Smooth muscle cell (in vitro differentiated cells): ENCODE measurements at regions not wholly inside any gene's neighbourhood (a gene's known extent, or its start where the extent isn't known, plus 50 kb on each side); places are given as distances from the start of the nearest gene placed in this dataset.

Experiments used
- DNase-seq: peaks from one replicate; lab custom pipeline; 2025; ENCODE audit not compliant: unreplicated experiment; lab: John Stamatoyannopoulos, UW
- H2AFZ ChIP-seq: fragments of 200-600 bp; sonication (generic); 2 replicates; pipeline ENCODE4 v1.6.0; 2016; ENCODE audit warnings: antibody characterized with exemption, low read depth, mild to moderate bottlenecking
- H3F3A ChIP-seq: fragments of 200-600 bp; sonication (generic); 2 replicates; pipeline ENCODE4 v1.6.0; 2017; ENCODE audit warnings: antibody characterized with exemption, low read depth
- H3K27ac ChIP-seq: fragments of 200-600 bp; sonication (generic); 2 replicates; pipeline ENCODE4 v1.5.1; 2016; ENCODE audit warnings: low read depth, mild to moderate bottlenecking
- H3K27me3 ChIP-seq: fragments of 200-600 bp; sonication (generic); 2 replicates; pipeline ENCODE4 v1.6.1; 2016; ENCODE audit warnings: low read depth, mild to moderate bottlenecking
- H3K36me3 ChIP-seq: fragments of 200-600 bp; sonication (generic); 2 replicates; pipeline ENCODE4 v1.5.1; 2016; ENCODE audit warnings: low read depth
- H3K4me1 ChIP-seq: fragments of 200-600 bp; sonication (generic); 2 replicates; pipeline ENCODE4 v1.5.1; 2016; ENCODE audit warnings: low read depth
- H3K4me2 ChIP-seq: fragments of 200-600 bp; sonication (generic); 2 replicates; pipeline ENCODE4 v1.6.0; 2016; ENCODE audit warnings: mild to moderate bottlenecking
- H3K4me3 ChIP-seq: fragments of 200-600 bp; sonication (generic); 2 replicates; pipeline ENCODE4 v1.5.1; 2016; ENCODE audit warnings: mild to moderate bottlenecking
- H3K79me2 ChIP-seq: fragments of 200-600 bp; sonication (generic); 2 replicates; pipeline ENCODE4 v1.6.0; 2016; ENCODE audit warnings: low read depth, mild to moderate bottlenecking
- H3K9ac ChIP-seq: fragments of 200-600 bp; sonication (generic); 2 replicates; pipeline ENCODE4 v1.6.0; 2016; ENCODE audit warnings: low read depth
- H3K9me3 ChIP-seq: fragments of 200-600 bp; sonication (generic); replicated peaks from 2 replicates; pipeline ENCODE4 v1.5.1; 2016; ENCODE audit warnings: low read depth
- H4K20me1 ChIP-seq: fragments of 200-600 bp; sonication (generic); 2 replicates; pipeline ENCODE4 v1.6.0; 2016; ENCODE audit warnings: low read depth
- WGBS: methylation state at CpG from one replicate; pipeline ENCODE4 v1.1.7; 2016; ENCODE audit warnings: low lambda C conversion rate; 5-methylcytosine and 5-hydroxymethylcytosine counted together
- TF ChIP-seq, protein P1 (sequence below): fragments of 200-600 bp; sonication (generic); IDR thresholded peaks from 2 replicates; pipeline ENCODE4 v1.5.1; 2017; ENCODE audit warnings: borderline replicate concordance, mild to moderate bottlenecking, antibody characterized with exemption; ENCODE audit not compliant: insufficient read depth, poor library complexity, severe bottlenecking

DNA sequence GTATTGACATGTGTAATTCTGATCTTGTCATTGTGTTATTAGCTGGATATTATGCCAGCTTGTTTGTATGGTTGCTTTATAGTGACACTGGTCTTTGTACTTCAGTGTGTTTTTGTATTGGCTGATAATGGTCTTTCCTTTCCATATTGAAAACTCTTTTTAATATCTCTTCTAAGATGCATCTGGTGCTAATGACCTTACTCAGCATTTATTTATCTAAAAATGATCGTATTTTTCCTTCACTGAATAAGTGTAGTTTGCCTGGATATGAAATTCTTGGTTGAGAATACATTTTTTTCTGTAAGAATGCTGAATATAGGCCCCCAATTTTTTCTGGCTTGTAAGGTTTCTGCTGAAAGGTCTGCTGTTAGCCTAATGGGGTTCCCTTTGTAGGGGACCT, 465.5 kb upstream of the TMPRSS15 start:
- DNase-seq: no peak
- no peaks in the 10 kb centered on the region for H3K27me3 ChIP-seq
- no peaks in the 10 kb centered on the region for H3K9me3 ChIP-seq
- no peak overlapping the region for H3K27ac ChIP-seq
- H3K9ac ChIP-seq: no peak overlapping the region
- H3F3A ChIP-seq: no peaks in the 10 kb centered on the region
- WGBS: 53% methylated on average over 1 of the region's 1 CpG
- no peaks in the 10 kb centered on the region for H3K4me1 ChIP-seq
- H4K20me1 ChIP-seq: no peaks in the 10 kb centered on the region
- H3K4me3 ChIP-seq: no peak overlapping the region
- no peaks in the 10 kb centered on the region for H3K36me3 ChIP-seq
- H2AFZ ChIP-seq: no peak overlapping the region
- H3K4me2 ChIP-seq: no peak overlapping the region
- H3K79me2 ChIP-seq: no peaks in the 10 kb centered on the region
- TF ChIP-seq, protein P1, sequence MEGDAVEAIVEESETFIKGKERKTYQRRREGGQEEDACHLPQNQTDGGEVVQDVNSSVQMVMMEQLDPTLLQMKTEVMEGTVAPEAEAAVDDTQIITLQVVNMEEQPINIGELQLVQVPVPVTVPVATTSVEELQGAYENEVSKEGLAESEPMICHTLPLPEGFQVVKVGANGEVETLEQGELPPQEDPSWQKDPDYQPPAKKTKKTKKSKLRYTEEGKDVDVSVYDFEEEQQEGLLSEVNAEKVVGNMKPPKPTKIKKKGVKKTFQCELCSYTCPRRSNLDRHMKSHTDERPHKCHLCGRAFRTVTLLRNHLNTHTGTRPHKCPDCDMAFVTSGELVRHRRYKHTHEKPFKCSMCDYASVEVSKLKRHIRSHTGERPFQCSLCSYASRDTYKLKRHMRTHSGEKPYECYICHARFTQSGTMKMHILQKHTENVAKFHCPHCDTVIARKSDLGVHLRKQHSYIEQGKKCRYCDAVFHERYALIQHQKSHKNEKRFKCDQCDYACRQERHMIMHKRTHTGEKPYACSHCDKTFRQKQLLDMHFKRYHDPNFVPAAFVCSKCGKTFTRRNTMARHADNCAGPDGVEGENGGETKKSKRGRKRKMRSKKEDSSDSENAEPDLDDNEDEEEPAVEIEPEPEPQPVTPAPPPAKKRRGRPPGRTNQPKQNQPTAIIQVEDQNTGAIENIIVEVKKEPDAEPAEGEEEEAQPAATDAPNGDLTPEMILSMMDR: no peak

DNA sequence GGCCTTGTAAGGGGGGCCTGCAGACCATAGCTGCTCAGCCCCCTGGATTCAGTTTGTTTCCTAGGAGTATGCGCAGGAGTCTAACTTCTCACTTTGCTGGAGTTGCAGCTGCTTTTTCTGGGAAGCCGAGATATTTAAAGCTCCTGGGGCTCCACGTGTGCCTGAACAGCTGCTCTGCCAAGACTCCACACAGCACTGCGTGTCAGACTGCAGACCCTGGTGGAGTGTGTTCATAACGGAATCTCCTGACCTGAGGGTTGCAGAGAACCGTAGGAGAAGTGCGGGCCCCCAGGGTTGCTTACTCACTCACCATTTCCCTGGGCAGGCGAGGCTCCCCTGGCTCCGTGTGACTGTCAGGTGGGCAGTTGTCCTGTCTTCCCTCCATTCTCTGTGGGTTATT, 474.3 kb upstream of the TMPRSS15 start:
- no peak for DNase-seq
- TF ChIP-seq, protein P1: no peak
- Histone ChIP-seq H4K20me1 (no peaks in the 10 kb centered on the region), H3K4me3 (no peak overlapping the region), H3K4me2 (no peak overlapping the region), H3K36me3 (no peaks in the 10 kb centered on the region), H3K27me3 (no peaks in the 10 kb centered on the region), H3F3A (no peaks in the 10 kb centered on the region), H3K9ac (no peak overlapping the region), H3K27ac (no peak overlapping the region), H3K4me1 (no peaks in the 10 kb centered on the region), H3K9me3 (no peaks in the 10 kb centered on the region), H3K79me2 (no peaks in the 10 kb centered on the region), H2AFZ (no peak overlapping the region)
- WGBS: 90% methylated on average over 9 of the region's 9 CpGs

DNA sequence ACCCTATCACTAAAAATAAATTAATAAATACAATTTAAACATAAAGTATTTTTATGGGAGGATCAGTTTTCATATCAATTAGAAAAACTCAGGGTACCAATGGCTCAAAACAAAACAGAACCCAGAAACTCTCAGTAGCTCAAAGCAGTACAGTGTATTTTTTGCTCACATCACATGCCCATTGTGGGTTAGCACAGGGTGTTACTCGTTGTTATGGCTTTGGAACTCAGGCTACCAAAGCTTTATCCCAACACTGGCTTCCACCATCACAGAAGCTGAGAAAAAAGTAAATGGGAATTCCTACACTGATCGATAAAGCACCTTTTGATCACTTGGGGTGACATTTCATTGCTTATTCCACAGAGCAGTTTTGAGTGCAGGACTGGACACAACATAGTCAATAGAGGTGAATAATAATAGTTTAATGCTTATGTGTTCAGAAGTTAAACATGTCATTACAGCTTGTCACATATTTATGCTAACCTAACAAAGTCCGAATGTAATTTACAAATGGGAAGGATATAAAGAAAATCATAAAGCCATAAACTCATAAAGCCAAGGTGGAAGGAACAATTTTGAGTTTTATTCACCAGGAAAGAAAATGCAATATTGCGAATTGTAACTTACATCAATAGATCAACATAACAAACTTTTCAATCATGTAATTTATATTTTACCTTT, 484.5 kb upstream of the TMPRSS15 start:
- H3K4me2 ChIP-seq: no peak overlapping the region
- TF ChIP-seq, protein P1: no peak
- H3K4me1 ChIP-seq: no peaks in the 10 kb centered on the region
- no peak overlapping the region for H2AFZ ChIP-seq
- no peak for DNase-seq
- H4K20me1 ChIP-seq: no peaks in the 10 kb centered on the region
- no peaks in the 10 kb centered on the region for H3K9me3 ChIP-seq
- no peaks in the 10 kb centered on the region for H3K79me2 ChIP-seq
- no peaks in the 10 kb centered on the region for H3K27me3 ChIP-seq
- 86% methylated on average over 4 of the region's 4 CpGs for WGBS
- H3K36me3 ChIP-seq: no peaks in the 10 kb centered on the region
- no peaks in the 10 kb centered on the region for H3F3A ChIP-seq
- H3K4me3 ChIP-seq: no peak overlapping the region
- no peak overlapping the region for H3K9ac ChIP-seq
- no peak overlapping the region for H3K27ac ChIP-seq

DNA sequence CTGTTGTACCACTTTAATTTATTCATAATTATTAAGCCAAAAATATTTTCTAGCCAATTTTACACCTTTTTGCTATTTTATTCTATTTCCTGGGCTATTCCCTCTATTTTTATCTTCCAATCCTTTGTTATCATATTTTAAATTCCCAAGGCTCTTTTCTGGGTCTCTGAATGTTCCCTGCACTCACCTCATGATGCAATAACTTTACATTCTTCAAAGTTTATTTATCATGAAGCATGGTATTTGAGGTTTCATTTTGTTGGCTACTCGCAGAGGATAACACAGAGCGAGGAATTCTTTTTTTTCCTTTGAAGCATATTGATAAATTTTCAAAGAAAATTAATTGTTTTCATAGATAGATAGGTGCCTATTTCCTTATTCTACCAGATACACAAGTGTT, 489.8 kb upstream of the TMPRSS15 start:
- H3F3A ChIP-seq: no peaks in the 10 kb centered on the region
- no peak overlapping the region for H3K4me3 ChIP-seq
- WGBS: 77% methylated on average over 2 of the region's 2 CpGs

More for the DNA sequence above, 489.8 kb upstream of the TMPRSS15 start:
- no peak overlapping the region for H3K4me2 ChIP-seq
- no peaks in the 10 kb centered on the region for H3K36me3 ChIP-seq
- H4K20me1 ChIP-seq: no peaks in the 10 kb centered on the region
- H3K79me2 ChIP-seq: no peaks in the 10 kb centered on the region
- H3K9ac ChIP-seq: no peak overlapping the region
- H3K27me3 ChIP-seq: no peaks in the 10 kb centered on the region
- H3K27ac ChIP-seq: no peak overlapping the region
- H3K4me1 ChIP-seq: no peaks in the 10 kb centered on the region
- H3K9me3 ChIP-seq: no peaks in the 10 kb centered on the region
- TF ChIP-seq, protein P1: no peak
- no peak for DNase-seq
- H2AFZ ChIP-seq: no peak overlapping the region
